Left hindlimb (tissue), 1 donor: ENCODE measurements at regions not wholly inside any gene's neighbourhood (a gene's known extent, or its start where the extent isn't known, plus 50 kb on each side); places are given as distances from the start of the nearest gene placed in this dataset.
"Not testable (repeated sequence)": the region's sequence is repeated elsewhere in the genome, so short reads cannot be mapped to it uniquely, and the experiment has no call there.

Experiments used
- DNase-seq: peaks from one replicate; pipeline ENCODE4 v3.0.0-alpha.2; 2018

- DNase-seq: no peak
Measured at GRCh38 chr20:30593572-30593971, 663.9 kb upstream of the DEFB115 start.

- no peak for DNase-seq
Measured at GRCh38 chr20:30594112-30594511, 663.4 kb upstream of the DEFB115 start.

DNA sequence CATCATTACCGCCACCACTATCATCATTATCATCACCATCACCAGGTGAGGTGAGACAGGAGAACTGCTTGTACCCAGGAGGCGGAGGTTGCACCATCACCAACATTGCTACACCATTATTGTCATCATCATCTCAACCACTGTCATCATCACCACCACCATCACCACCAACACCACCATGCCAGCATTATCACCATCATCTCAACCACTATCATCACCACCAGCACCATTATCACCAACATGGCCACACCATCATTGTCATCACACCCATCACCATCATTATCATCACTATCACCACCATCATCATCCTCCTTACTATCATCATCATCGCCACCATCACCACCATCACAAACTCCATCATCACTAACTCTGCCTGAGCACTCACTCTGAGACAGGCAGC lies 661.8 kb upstream of the DEFB115 start:
- no peak for DNase-seq

DNA sequence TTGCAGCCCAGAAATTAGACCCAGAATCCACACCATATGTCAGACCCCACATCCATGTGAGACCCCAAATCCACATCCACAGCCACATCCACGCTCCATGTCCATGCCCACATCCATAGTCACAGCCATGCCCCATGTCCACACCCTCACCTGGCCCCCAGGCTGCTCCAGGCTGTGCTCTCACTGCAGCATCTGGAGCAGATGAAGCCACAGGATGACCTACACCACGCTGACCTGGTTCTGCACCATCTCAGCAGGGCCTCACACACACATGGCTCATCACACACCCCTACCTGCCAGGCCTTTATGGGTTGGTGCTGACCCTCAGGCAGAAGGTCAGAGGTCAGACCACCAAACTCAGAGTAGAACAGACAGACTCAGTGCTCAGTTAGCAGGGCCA lies 660.0 kb upstream of the DEFB115 start:
- not testable (repeated sequence) for DNase-seq

DNA sequence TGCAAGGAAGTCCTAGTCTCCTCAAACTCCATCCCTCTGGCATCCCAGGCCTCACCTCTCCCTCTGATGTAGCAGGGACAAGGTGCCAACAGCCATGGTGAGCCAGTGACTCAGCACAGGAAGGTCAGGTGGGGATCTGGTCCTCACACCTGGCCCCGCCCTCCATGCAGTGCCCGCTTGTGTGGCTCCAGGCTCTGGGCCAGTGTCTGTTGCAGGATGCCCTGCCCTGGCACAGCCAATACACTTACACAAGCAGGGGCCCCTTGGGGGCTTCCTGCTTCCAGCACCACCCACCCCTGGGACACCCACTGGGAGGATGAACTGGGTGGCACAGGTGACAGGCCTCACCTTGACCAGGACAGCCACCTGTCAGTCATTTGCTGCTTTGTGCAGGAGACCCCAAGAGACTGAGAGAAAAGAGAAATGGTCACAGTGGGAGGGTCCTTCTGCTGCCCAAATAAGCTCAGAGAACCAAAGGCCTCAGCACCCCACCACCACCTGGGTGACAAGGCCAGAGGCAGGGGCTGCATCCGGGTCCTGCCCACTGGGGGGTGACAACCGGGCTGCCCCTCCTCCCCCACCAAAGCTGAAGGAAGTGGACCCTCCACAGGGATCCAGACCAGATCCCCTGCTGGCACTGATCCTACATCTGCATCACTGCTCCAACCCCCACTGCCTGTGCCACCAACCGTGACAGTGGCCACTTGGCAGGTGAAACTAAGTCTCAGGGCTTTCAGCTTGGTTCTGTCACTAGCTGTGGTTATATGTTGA lies 658.8 kb upstream of the DEFB115 start:
- DNase-seq: no peak

- no peak for DNase-seq
Measured at GRCh38 chr20:30599990-30600389, 657.5 kb upstream of the DEFB115 start.

- no peak for DNase-seq
Measured at GRCh38 chr20:30601974-30602373, 655.5 kb upstream of the DEFB115 start.

- DNase-seq: no peak
Measured at GRCh38 chr20:30602424-30602823, 655.0 kb upstream of the DEFB115 start.

GRCh38 chr20:30606990-30607389 lies 650.5 kb upstream of the DEFB115 start:
- no peak for DNase-seq

- no peak for DNase-seq
Measured at GRCh38 chr20:30610029-30610693, 647.3 kb upstream of the DEFB115 start.

DNA sequence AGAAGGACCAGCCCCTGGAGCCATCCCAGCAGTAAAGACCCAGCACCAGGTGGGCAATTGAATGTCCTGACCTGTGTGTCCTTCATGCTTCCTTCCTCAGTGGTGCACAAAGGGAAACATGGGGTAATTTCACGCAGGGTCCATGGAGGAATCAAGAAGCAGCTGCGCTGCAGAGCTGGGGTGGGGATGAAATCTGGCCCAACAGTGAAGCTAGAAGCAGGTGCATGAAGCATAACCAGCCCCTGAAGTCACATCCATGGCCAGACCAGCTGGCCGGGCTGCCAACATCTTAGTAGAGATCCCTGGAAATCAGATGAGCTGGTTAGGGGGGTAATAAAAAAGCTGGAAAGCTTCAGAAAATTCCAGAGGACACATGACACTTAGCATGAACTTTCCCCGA lies 646.7 kb upstream of the DEFB115 start:
- DNase-seq: no peak

GRCh38 chr20:30611239-30611984 lies 646.1 kb upstream of the DEFB115 start:
- DNase-seq: no peak

DNA sequence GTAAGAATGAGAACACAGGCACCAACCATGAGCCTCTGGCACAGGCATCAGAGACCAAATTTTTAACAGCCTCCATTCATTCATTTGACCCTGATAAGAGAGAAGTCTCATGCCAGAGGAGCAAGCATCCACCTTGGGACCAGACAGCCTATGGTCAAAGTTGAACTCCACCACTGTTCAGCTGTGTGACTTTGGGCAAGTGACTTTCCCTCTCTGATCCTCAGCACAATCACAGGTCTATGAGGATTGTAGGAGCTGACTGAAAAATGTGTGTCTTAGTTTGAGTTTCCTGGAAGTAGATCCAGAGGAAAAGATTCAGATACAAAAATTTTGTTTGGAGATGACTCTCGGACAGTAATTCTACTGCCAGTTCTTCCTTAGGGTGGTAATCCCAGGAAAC lies 645.1 kb upstream of the DEFB115 start:
- DNase-seq: no peak

DNA sequence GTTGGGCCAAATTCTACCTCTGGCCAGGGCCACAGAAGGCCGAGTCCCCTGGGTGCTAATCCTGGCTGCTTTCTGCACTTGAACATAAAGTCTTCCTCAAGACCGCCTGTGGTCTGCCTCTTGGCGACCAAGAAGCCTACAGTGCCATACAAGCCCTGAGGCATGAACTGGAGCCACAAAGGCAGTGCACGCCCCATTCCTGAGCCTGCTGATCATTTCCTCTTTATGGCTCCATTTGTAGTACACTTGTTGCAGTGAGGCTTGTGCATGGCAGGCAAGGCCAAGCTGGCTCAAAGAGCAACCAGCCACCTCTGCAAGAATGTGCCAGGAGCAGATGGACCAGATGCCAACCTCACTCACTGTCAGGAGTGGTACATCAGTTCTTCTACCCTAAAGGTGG lies 636.1 kb upstream of the DEFB115 start:
- DNase-seq: not testable (repeated sequence)

- not testable (repeated sequence) for DNase-seq
Measured at GRCh38 chr20:30624310-30624709, 633.2 kb upstream of the DEFB115 start.

DNA sequence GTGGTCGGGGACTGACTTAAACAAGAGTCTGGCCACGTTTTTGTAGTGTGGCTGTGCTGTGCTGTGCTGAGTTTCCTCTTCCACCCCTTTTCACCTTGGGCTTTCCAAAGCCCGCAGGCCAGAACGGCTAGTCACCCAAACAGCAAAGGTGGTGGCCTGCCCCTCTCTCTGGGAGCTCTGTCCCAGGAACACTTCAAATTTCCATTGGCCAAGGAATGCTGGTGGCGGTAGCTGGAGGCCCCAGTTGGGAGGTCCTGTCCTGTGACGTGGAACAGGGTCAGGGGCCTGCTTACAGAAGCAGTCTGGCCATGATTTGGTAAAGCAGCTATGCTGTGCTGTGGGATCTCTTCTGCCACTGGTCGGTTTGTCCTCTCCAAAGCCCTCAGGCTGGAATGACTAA lies 628.1 kb upstream of the DEFB115 start:
- not testable (repeated sequence) for DNase-seq

DNA sequence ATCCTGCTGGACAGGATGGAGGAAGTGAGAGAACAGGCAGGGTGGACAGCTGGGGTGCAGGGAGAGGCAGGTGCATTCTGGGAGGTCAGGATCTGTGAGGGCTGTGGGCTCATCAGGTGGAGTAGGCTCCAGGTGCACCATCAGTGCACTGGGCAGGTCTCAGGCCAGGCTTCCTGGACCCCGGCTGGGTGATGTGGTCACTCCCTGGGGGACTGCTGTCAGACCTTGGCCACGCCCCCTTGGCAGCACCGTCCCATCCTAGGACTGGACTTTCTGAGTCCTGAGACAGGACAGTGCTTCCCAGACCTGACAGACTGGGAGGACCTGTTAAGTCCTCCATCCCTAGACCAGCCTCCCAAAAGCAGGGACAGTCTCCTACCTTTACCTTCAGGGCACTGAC lies 626.7 kb upstream of the DEFB115 start:
- no peak for DNase-seq

DNA sequence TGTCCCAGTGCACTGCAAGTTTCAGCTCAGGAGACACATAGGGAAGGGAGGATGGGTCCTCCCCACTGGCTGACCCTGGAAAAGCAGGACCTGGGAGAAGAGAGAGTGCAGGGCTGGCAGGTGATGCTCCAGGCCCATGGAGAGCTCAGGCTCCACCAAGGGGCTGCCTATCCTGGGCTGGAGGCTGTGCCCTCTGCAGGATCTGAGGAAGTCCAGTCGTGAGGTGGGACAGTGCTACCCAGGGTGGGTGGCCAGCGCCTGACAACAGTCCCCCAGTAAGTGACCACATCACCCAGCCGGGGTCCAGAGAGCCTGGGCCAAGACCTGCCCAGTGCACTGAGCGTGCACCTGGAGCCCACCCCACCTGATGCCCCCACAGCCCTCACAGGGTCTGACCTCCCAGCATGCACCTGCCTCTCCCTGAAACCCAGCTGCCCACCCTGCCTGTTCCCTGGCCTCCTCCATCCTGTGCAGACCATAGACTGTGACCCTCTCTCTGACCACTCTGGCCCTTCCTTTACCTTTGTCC lies 626.1 kb upstream of the DEFB115 start:
- not testable (repeated sequence) for DNase-seq

GRCh38 chr20:30632773-30633172 lies 624.7 kb upstream of the DEFB115 start:
- DNase-seq: not testable (repeated sequence)

GRCh38 chr20:30641522-30641921 lies 615.9 kb upstream of the DEFB115 start:
- DNase-seq: not testable (repeated sequence)

- not testable (repeated sequence) for DNase-seq
Measured at GRCh38 chr20:30660982-30661381, 596.5 kb upstream of the DEFB115 start.

DNA sequence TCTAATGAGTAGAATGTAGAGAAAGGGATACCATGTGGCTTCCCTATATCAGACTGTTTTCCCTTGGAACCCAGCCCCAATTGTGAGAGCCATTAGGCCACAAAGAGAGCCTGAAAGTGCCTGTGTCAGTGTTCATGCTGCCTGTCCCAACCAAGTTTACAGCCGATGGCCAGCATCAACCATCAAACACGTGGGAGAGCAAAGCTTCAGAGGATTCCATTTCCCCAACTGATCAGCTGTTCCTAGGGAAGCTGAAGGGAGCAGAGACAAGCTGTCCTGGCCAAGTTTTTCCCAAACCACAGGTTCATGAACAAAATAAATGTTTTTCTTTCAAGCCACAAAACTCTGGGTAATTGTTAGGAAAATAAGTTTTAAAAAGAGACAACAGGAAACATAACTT lies 589.0 kb upstream of the DEFB115 start:
- DNase-seq: not testable (repeated sequence)

DNA sequence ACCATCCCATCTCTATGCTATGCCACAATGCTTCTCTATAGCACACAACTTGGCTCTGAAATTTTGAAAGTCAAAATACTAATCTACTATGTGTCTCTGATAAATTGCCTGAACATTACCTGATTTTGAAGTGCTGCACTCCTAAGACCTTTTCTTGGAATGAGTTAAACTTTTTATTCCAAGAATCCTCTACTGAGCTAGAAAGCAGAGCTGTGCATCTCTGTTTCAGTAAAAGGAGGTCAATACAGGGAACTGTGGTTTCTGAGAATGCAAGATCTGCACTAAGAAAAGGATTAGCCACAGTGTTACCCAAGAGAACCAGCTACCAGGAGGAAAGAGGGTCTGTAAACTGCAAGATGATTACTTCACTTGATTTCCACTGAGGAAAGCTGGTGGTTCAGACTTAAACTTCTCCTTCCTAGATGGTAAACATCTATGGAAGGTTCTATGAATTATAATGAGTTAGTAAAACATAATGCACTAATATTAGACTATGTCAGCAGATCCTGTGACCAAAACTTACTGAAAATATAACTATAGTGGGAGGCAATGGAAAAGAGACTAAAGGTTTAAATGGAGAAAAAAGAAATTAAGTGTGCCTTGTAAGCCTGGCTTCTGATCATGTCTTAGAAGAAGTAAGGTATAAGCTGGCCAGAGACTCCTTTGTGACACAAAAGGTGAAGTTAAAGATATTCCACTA lies 588.0 kb upstream of the DEFB115 start:
- DNase-seq: not testable (repeated sequence)
